B cell (primary cell): ENCODE measurements at regions not wholly inside any gene's neighbourhood (a gene's known extent, or its start where the extent isn't known, plus 50 kb on each side); places are given as distances from the start of the nearest gene placed in this dataset.

ENCODE experiments used
- ATAC-seq: fragments of 200-7000 bp; cut with Tn5 transposase; one replicate; pipeline ENCODE4 v1.10.0; 2021; ENCODE audit warnings: low read depth, mild to moderate bottlenecking, moderate number of reproducible peaks, moderate library complexity
- CTCF ChIA-PET: fragments of 350-600 bp; sonication (Branson Sonifier 250); formaldehyde crosslinking; loops from one replicate; lab custom pipeline; 2021; ENCODE audit warnings: antibody characterized with exemption, inconsistent platforms; lab: Charles Lee
- POLR2A ChIA-PET: fragments of 350-600 bp; sonication (Branson Sonifier 250); formaldehyde crosslinking; loops from one replicate; lab custom pipeline; 2021; ENCODE audit warnings: antibody characterized with exemption; lab: Charles Lee
- DNase-seq: peaks from one replicate; pipeline ENCODE4 v3.0.0; 2013
- H2AFZ ChIP-seq: 2 replicates; pipeline ENCODE4 v1.6.1; 2012; ENCODE audit warnings: mild to moderate bottlenecking, low read depth, low read length; ENCODE audit not compliant: insufficient read depth, poor library complexity, severe bottlenecking
- H3K27ac ChIP-seq, 2 donors: 1 replicate in 1 of 2; 2 replicates in 1 of 2; pipeline ENCODE4 v1.5.1; 2012 to 2013; ENCODE audit warnings: low read length in 2 of 2, mild to moderate bottlenecking in 2 of 2, moderate library complexity in 1 of 2
- H3K27me3 ChIP-seq, 4 experiments: fragments of 200-600 bp in 1 of 4; sonication (generic) in 1 of 4; replicated peaks in 1 of 4; 1 replicate in 2 of 4; 2 replicates in 2 of 4; pipeline versions ENCODE4 v1.6.1 to v1.7.0; 2013 to 2016; ENCODE audit warnings: low read length in 3 of 4, mild to moderate bottlenecking in 2 of 4, mixed read lengths in 1 of 4, moderate library complexity in 1 of 4; ENCODE audit not compliant: insufficient read depth in 4 of 4, control insufficient read depth in 3 of 4; ENCODE audit errors: control extremely low read depth in 1 of 4
- H3K36me3 ChIP-seq, 2 experiments: replicated peaks in 1 of 2; 1 replicate in 1 of 2; 2 replicates in 1 of 2; pipeline versions ENCODE4 v1.6.1 to v1.7.1; 2013; ENCODE audit warnings: low read length in 1 of 2; ENCODE audit not compliant: insufficient read depth in 2 of 2, control insufficient read depth in 1 of 2; ENCODE audit errors: control extremely low read depth in 1 of 2, extremely low read depth in 1 of 2
- H3K4me1 ChIP-seq, 2 donors: fragments of 200-600 bp in 1 of 2; sonication (generic) in 1 of 2; 1 replicate in 1 of 2; 2 replicates in 1 of 2; pipeline versions ENCODE4 v1.5.1 to v1.6.1; 2013 to 2017; ENCODE audit warnings: low read length in 2 of 2; ENCODE audit not compliant: control insufficient read depth in 2 of 2, insufficient read depth in 2 of 2
- H3K4me2 ChIP-seq: replicated peaks from 2 replicates; pipeline ENCODE3; 2012; ENCODE audit warnings: mild to moderate bottlenecking, low read depth, low read length; ENCODE audit not compliant: poor library complexity, severe bottlenecking
- H3K4me3 ChIP-seq, 5 experiments: fragments of 200-600 bp in 1 of 5; sonication (generic) in 1 of 5; 1 replicate in 3 of 5; 2 replicates in 2 of 5; pipeline versions ENCODE4 v1.5.1 to v1.7.0; 2011 to 2016; ENCODE audit warnings: low read length in 4 of 5, mild to moderate bottlenecking in 4 of 5, low read depth in 2 of 5, control low read depth in 1 of 5, moderate library complexity in 1 of 5; ENCODE audit not compliant: insufficient read depth in 1 of 5; ENCODE audit errors: control extremely low read depth in 1 of 5, extremely low read depth in 1 of 5
- H3K79me2 ChIP-seq: fragments of 200-600 bp; sonication (generic); one replicate; pipeline ENCODE4 v1.6.0; 2016; ENCODE audit warnings: low read length; ENCODE audit not compliant: control insufficient read depth, insufficient read depth
- H3K9ac ChIP-seq: fragments of 200-600 bp; sonication (generic); 2 replicates; pipeline ENCODE4 v1.6.1; 2017; ENCODE audit warnings: mild to moderate bottlenecking, low read length, moderate library complexity
- H3K9me3 ChIP-seq, 3 donors: one replicate each; pipeline versions ENCODE4 v1.6.1 to v1.7.1; 2013; ENCODE audit warnings: low read length in 2 of 3; ENCODE audit not compliant: control insufficient read depth in 2 of 3, insufficient read depth in 1 of 3; ENCODE audit errors: control extremely low read depth in 1 of 3
- H4K20me1 ChIP-seq: 2 replicates; pipeline ENCODE4 v1.6.0; 2012; ENCODE audit warnings: mild to moderate bottlenecking, low read length; ENCODE audit not compliant: insufficient read depth, control insufficient read depth, poor library complexity, severe bottlenecking
- H3K27ac Mint-ChIP-seq: one replicate; pipeline ENCODE4 v1.8.0; 2021; ENCODE audit warnings: mixed read lengths
- H3K27me3 Mint-ChIP-seq: one replicate; pipeline ENCODE4 v1.8.0; 2021; ENCODE audit warnings: mixed read lengths
- H3K4me1 Mint-ChIP-seq: one replicate; pipeline ENCODE4 v1.8.0; 2021; ENCODE audit warnings: mixed read lengths
- H3K4me3 Mint-ChIP-seq: one replicate; pipeline ENCODE4 v1.8.0; 2021; ENCODE audit warnings: mixed read lengths
- H3K9me3 Mint-ChIP-seq: one replicate; pipeline ENCODE4 v1.8.0; 2022; ENCODE audit warnings: mixed read lengths; ENCODE audit not compliant: insufficient read depth
- CTCF ChIP-seq: fragments of 200-600 bp; IDR thresholded peaks from one replicate; pipeline ENCODE4 v1.8.0; 2022; ENCODE audit warnings: antibody characterized with exemption, mild to moderate bottlenecking
- EZH2 ChIP-seq: IDR thresholded peaks from 2 replicates; pipeline ENCODE4 v1.6.1; 2012; ENCODE audit warnings: borderline replicate concordance, low read depth, mild to moderate bottlenecking, moderate library complexity, low read length; ENCODE audit not compliant: insufficient read depth, poor library complexity, severe bottlenecking
- WGBS: methylation state at CpG from one replicate; pipeline ENCODE4 v1.1.5; 2013; ENCODE audit warnings: missing lambda C conversion rate; ENCODE audit not compliant: insufficient coverage; 5-methylcytosine and 5-hydroxymethylcytosine counted together
- intact Hi-C: fragments of 100-400 bp; cut with micrococcal nuclease; formaldehyde crosslinking; loops from one replicate; pipeline ENCODE4 v1.10.0; 2022

- Mint-ChIP-seq H3K27ac (no peak overlapping the region), H3K4me1 (peaks cover 6% of the 10 kb centered on the region), H3K4me3 (no peak overlapping the region), H3K27me3 (peaks cover 41% of the 10 kb centered on the region), H3K9me3 (peaks cover 7% of the 10 kb centered on the region)
- Histone ChIP-seq H3K27me3 (peaks cover 0 to 19% (median 11%) of the 10 kb centered on the region in 4 experiments), H3K4me1 (peaks cover 8 to 10% of the 10 kb centered on the region in 2 donors), H4K20me1 (no peaks in the 10 kb centered on the region), H3K27ac (no peak overlapping the region), H3K9ac (no peak overlapping the region), H2AFZ (no peak overlapping the region), H3K4me3 (no peak overlapping the region), H3K9me3 (peaks cover 0 to 17% (median 9%) of the 10 kb centered on the region in 3 donors), H3K4me2 (no peak overlapping the region), H3K79me2 (no peaks in the 10 kb centered on the region), H3K36me3 (no peaks in the 10 kb centered on the region)
- no peak for ATAC-seq
- TF ChIP-seq CTCF (no peak), EZH2 (no peak)
- ChIA-PET CTCF (no interaction called here), POLR2A (no interaction called here)
- 53% methylated on average over 3 of the region's 3 CpGs for WGBS
- intact Hi-C loops = no loop called here
- no peak for DNase-seq
Observed at GRCh38 chr19:33900817-33901216, 104.1 kb downstream of the KCTD15 start.

GRCh38 chr19:33902395-33902794, 105.7 kb downstream of the KCTD15 start:
- Mint-ChIP-seq H3K27me3 (peaks cover 46% of the 10 kb centered on the region), H3K9me3 (peaks cover 7% of the 10 kb centered on the region), H3K4me1 (peaks cover 6% of the 10 kb centered on the region), H3K27ac (no peak overlapping the region), H3K4me3 (no peak overlapping the region)
- Histone ChIP-seq H3K4me1 (peaks cover 13 to 14% of the 10 kb centered on the region in 2 donors), H3K79me2 (no peaks in the 10 kb centered on the region), H3K4me3 (no peak overlapping the region), H3K9me3 (peaks cover 0 to 18% (median 9%) of the 10 kb centered on the region in 3 donors), H3K27me3 (peaks cover 0 to 32% (median 13%) of the 10 kb centered on the region in 4 experiments), H3K9ac (no peak overlapping the region), H3K36me3 (no peaks in the 10 kb centered on the region), H3K27ac (no peak overlapping the region), H3K4me2 (no peak overlapping the region), H4K20me1 (no peaks in the 10 kb centered on the region), H2AFZ (no peak overlapping the region)
- no peak for TF ChIP-seq EZH2
- TF ChIP-seq CTCF = no peak
- no peak for DNase-seq
- ChIA-PET POLR2A (no interaction called here), CTCF (no interaction called here)
- no CpG with 5 or more reads among the region's 3 CpGs for WGBS
- intact Hi-C loops = no loop called here
- no peak for ATAC-seq
